Thyroid gland (tissue), 4 donors: ENCODE measurements at regions not wholly inside any gene's neighbourhood (a gene's known extent, or its start where the extent isn't known, plus 50 kb on each side); places are given as distances from the start of the nearest gene placed in this dataset.
"Not testable (repeated sequence)": the region's sequence is repeated elsewhere in the genome, so short reads cannot be mapped to it uniquely, and the experiment has no call there.

Experiments
- DNase-seq, 2 donors: peaks; one replicate each; pipeline ENCODE4 v3.0.0-alpha.2; 2019
- H3K27ac ChIP-seq, 3 donors: fragments of 200-600 bp; sonication (generic); 1 replicate in 2 of 3; 2 replicates in 1 of 3; pipeline ENCODE4 v1.5.1; 2016 to 2019; ENCODE audit warnings: mild to moderate bottlenecking in 1 of 3, moderate library complexity in 1 of 3
- H3K27me3 ChIP-seq: fragments of 200-600 bp; sonication (generic); one replicate; pipeline ENCODE4 v1.5.1; 2019
- H3K36me3 ChIP-seq, 2 donors: fragments of 200-600 bp; sonication (generic); one replicate each; pipeline ENCODE4 v1.5.1; 2016 to 2019
- H3K4me1 ChIP-seq, 2 donors: fragments of 200-600 bp; sonication (generic); one replicate each; pipeline ENCODE4 v1.5.1; 2017 to 2019
- H3K4me3 ChIP-seq, 3 donors: fragments of 200-600 bp; sonication (generic); replicated peaks in 1 of 3; 1 replicate in 2 of 3; 2 replicates in 1 of 3; pipeline ENCODE4 v1.5.1; 2016; ENCODE audit warnings: mild to moderate bottlenecking in 1 of 3
- H3K9me3 ChIP-seq: fragments of 200-600 bp; sonication (generic); one replicate; pipeline ENCODE4 v1.5.1; 2017
- CTCF ChIP-seq, 6 experiments: fragments of 200-600 bp in 3 of 6; fragments of 450-650 bp in 3 of 6; sonication (generic) in 3 of 6; IDR thresholded peaks; one replicate each; pipeline ENCODE4 v1.5.1; 2016 to 2019; ENCODE audit warnings: antibody characterized with exemption in 6 of 6, mild to moderate bottlenecking in 2 of 6, inconsistent platforms in 1 of 6, moderate library complexity in 1 of 6
- POLR2A ChIP-seq, 2 donors: fragments of 450-650 bp; IDR thresholded peaks; one replicate each; pipeline ENCODE4 v1.6.1; 2017; ENCODE audit warnings: antibody characterized with exemption in 2 of 2, mild to moderate bottlenecking in 2 of 2, moderate library complexity in 1 of 2
- WGBS, 2 donors: methylation state at CpG; one replicate each; pipeline ENCODE4 v1.1.5; 2017; 5-methylcytosine and 5-hydroxymethylcytosine counted together
- intact Hi-C: fragments of 100-400 bp; cut with DNase I; formaldehyde crosslinking; loops from one replicate; pipeline ENCODE4 v1.15.1; 2023

GRCh38 chr5:57976506-57976905 lies 483.4 kb downstream of the PLK2 start:
- 75 to 76% methylated on average over 2 of the region's 2 CpGs for WGBS, 2 donors
- DNase-seq: no peak
- intact Hi-C loops: no loop called here
- Histone ChIP-seq H3K4me3 (no peak overlapping the region), H3K27ac (no peak overlapping the region), H3K36me3 (no peaks in the 10 kb centered on the region), H3K4me1 (no peaks in the 10 kb centered on the region), H3K27me3 (no peaks in the 10 kb centered on the region), H3K9me3 (no peaks in the 10 kb centered on the region)
- TF ChIP-seq POLR2A (IDR thresholded peaks at IDR 0.05): no peak
- no peak for TF ChIP-seq CTCF (IDR thresholded peaks at IDR 0.05)

GRCh38 chr5:57972099-57972498 lies 487.8 kb downstream of the PLK2 start:
- H3K27ac ChIP-seq, H3K4me1 ChIP-seq, DNase-seq, H3K27me3 ChIP-seq, H3K9me3 ChIP-seq, H3K4me3 ChIP-seq, intact Hi-C loops, H3K36me3 ChIP-seq: not testable (repeated sequence)
- WGBS, 2 donors: 83 to 85% methylated on average over 4 to 6 of the region's 7 CpGs

- Histone ChIP-seq H3K36me3 (no peaks in the 10 kb centered on the region), H3K9me3 (no peaks in the 10 kb centered on the region), H3K27me3 (no peaks in the 10 kb centered on the region), H3K4me1 (no peaks in the 10 kb centered on the region), H3K27ac (no peak overlapping the region), H3K4me3 (no peak overlapping the region)
- no peak for DNase-seq
- WGBS, 2 donors: 85 to 92% methylated on average over 1 of the region's 1 CpG
- intact Hi-C loops: no loop called here
- TF ChIP-seq CTCF (IDR thresholded peaks at IDR 0.05): no peak
- no peak for TF ChIP-seq POLR2A (IDR thresholded peaks at IDR 0.05)
Measured at GRCh38 chr5:57960569-57960968, 478.0 kb upstream of the ACTBL2 start.

GRCh38 chr5:57956636-57957035 lies 474.0 kb upstream of the ACTBL2 start:
- Histone ChIP-seq H3K4me1 (no peaks in the 10 kb centered on the region), H3K27me3 (no peaks in the 10 kb centered on the region), H3K27ac (no peak overlapping the region), H3K4me3 (no peak overlapping the region), H3K9me3 (no peaks in the 10 kb centered on the region), H3K36me3 (no peaks in the 10 kb centered on the region)
- TF ChIP-seq POLR2A (IDR thresholded peaks at IDR 0.05) (no peak), CTCF (IDR thresholded peaks at IDR 0.05) (no peak)
- intact Hi-C loops: no loop called here
- no peak for DNase-seq
- 65 to 77% methylated on average over 3 of the region's 3 CpGs for WGBS, 2 donors

GRCh38 chr5:57955511-57955910 lies 472.9 kb upstream of the ACTBL2 start:
- TF ChIP-seq CTCF (IDR thresholded peaks at IDR 0.05) (no peak), POLR2A (IDR thresholded peaks at IDR 0.05) (no peak)
- no peaks in the 10 kb centered on the region for H3K4me1 ChIP-seq
- 0 to 52% methylated on average over 1 of the region's 1 CpG for WGBS, 2 donors
- no peak overlapping the region for H3K4me3 ChIP-seq
- no peaks in the 10 kb centered on the region for H3K36me3 ChIP-seq
- no peaks in the 10 kb centered on the region for H3K27me3 ChIP-seq
- no peak for DNase-seq
- no peaks in the 10 kb centered on the region for H3K9me3 ChIP-seq
- H3K27ac ChIP-seq: no peak overlapping the region
- intact Hi-C loops: no loop called here

- DNase-seq: no peak
- no peak overlapping the region for H3K4me3 ChIP-seq
- intact Hi-C loops: no loop called here
- TF ChIP-seq POLR2A (IDR thresholded peaks at IDR 0.05) (no peak), CTCF (IDR thresholded peaks at IDR 0.05) (no peak)
- no peaks in the 10 kb centered on the region for H3K4me1 ChIP-seq
- H3K9me3 ChIP-seq: no peaks in the 10 kb centered on the region
- no peak overlapping the region for H3K27ac ChIP-seq
- H3K27me3 ChIP-seq: no peaks in the 10 kb centered on the region
- 41 to 45% methylated on average over 2 of the region's 2 CpGs for WGBS, 2 donors
- H3K36me3 ChIP-seq: no peaks in the 10 kb centered on the region
Measured at GRCh38 chr5:57953792-57954191, 471.2 kb upstream of the ACTBL2 start.
